ENCODE measurements at regions not wholly inside any gene's neighbourhood (a gene's known extent, or its start where the extent isn't known, plus 50 kb on each side); places are given as distances from the start of the nearest gene placed in this dataset.

- H3K4me1 ChIP-seq (ENCODE audit: control insufficient read depth in 1 of 2, insufficient read depth in 2 of 2, low read length in 2 of 2) = no peaks in the 10 kb centered on the region
- TF ChIP-seq SP1 (IDR thresholded peaks at IDR 0.05; ENCODE audit: low read depth) = no peak
- TF ChIP-seq, protein P1, sequence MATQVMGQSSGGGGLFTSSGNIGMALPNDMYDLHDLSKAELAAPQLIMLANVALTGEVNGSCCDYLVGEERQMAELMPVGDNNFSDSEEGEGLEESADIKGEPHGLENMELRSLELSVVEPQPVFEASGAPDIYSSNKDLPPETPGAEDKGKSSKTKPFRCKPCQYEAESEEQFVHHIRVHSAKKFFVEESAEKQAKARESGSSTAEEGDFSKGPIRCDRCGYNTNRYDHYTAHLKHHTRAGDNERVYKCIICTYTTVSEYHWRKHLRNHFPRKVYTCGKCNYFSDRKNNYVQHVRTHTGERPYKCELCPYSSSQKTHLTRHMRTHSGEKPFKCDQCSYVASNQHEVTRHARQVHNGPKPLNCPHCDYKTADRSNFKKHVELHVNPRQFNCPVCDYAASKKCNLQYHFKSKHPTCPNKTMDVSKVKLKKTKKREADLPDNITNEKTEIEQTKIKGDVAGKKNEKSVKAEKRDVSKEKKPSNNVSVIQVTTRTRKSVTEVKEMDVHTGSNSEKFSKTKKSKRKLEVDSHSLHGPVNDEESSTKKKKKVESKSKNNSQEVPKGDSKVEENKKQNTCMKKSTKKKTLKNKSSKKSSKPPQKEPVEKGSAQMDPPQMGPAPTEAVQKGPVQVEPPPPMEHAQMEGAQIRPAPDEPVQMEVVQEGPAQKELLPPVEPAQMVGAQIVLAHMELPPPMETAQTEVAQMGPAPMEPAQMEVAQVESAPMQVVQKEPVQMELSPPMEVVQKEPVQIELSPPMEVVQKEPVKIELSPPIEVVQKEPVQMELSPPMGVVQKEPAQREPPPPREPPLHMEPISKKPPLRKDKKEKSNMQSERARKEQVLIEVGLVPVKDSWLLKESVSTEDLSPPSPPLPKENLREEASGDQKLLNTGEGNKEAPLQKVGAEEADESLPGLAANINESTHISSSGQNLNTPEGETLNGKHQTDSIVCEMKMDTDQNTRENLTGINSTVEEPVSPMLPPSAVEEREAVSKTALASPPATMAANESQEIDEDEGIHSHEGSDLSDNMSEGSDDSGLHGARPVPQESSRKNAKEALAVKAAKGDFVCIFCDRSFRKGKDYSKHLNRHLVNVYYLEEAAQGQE (IDR thresholded peaks at IDR 0.05; ENCODE audit: low read depth) = no peak
- TF ChIP-seq SIN3A (IDR thresholded peaks at IDR 0.05; ENCODE audit: low read depth) = no peak
- TF ChIP-seq EGR1 (IDR thresholded peaks at IDR 0.05; ENCODE audit: low read depth) = no peak
- no peak for TF ChIP-seq POLR2AphosphoS5 (IDR thresholded peaks at IDR 0.05; ENCODE audit: low read depth, low read length)
- no peak for TF ChIP-seq FOSL1 (IDR thresholded peaks at IDR 0.05; ENCODE audit: low read depth)
- TF ChIP-seq YY1 (IDR thresholded peaks at IDR 0.05; ENCODE audit: extremely low read depth, insufficient replicate concordance, low read depth, low read length) = no peak
- no peak for TF ChIP-seq JUND (IDR thresholded peaks at IDR 0.05)
- TF ChIP-seq, protein P2, sequence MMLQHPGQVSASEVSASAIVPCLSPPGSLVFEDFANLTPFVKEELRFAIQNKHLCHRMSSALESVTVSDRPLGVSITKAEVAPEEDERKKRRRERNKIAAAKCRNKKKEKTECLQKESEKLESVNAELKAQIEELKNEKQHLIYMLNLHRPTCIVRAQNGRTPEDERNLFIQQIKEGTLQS (IDR thresholded peaks at IDR 0.05) = no peak
- no peak for TF ChIP-seq EZH2 (IDR thresholded peaks at IDR 0.05)
- no peak for TF ChIP-seq ZNF274 (IDR thresholded peaks at IDR 0.05; ENCODE audit: low read depth, low read length)
- H3K9ac ChIP-seq (ENCODE audit: low read length) = no peak overlapping the region
- H3K9me2 ChIP-seq (ENCODE audit: insufficient read depth) = no peaks in the 10 kb centered on the region
- no peak for DNase-seq (ENCODE audit: low read depth, low spot score)
- H2AFZ ChIP-seq (ENCODE audit: low read depth, low read length, poor library complexity, severe bottlenecking) = no peak overlapping the region
- H3K27ac ChIP-seq (ENCODE audit: low read depth, low read length) = no peak overlapping the region
- no peaks in the 10 kb centered on the region for H3K36me3 ChIP-seq (ENCODE audit: control insufficient read depth in 1 of 2, insufficient read depth in 2 of 2, low read length in 2 of 2)
- H3K9me3 ChIP-seq (ENCODE audit: control insufficient read depth in 1 of 2, insufficient read depth in 1 of 2, low read depth in 1 of 2, low read length in 2 of 2) = no peaks in the 10 kb centered on the region
- H3K79me2 ChIP-seq (ENCODE audit: insufficient read depth, low read length) = no peaks in the 10 kb centered on the region
- no peak overlapping the region for H3K4me3 ChIP-seq (replicated peaks in 1 of 2; ENCODE audit: low read depth in 1 of 2, low read length in 2 of 2)
- H4K20me1 ChIP-seq (ENCODE audit: insufficient read depth) = no peaks in the 10 kb centered on the region
- POLR2A ChIA-PET = no interaction called here
- BruUV-seq (replicated peaks) = no TSS peak
- CTCF ChIA-PET = no interaction called here
- intact Hi-C loops (cut with micrococcal nuclease) = no loop called here
- RAD21 ChIA-PET (ENCODE audit: low non-redundant PET in 1 of 2, low total read pairs in 2 of 2, uncharacterized antibody in 2 of 2, unreplicated experiment in 2 of 2) = interaction anchor here in 1 of 2 experiments (0.6 kb wide), 1 partner anchor 78 kb away, joined by 3 read pairs; no protein-coding TSS in a partner anchor
- no peak overlapping the region for H3K4me2 ChIP-seq (ENCODE audit: low read length)
- ATAC-seq = no peak
- no peaks in the 10 kb centered on the region for H3K27me3 ChIP-seq (ENCODE audit: insufficient read depth, low read length)
Measured at GRCh38 chr4:40699648-40700047, 50.1 kb upstream of the NSUN7 start.
